PC-9 (cell line): ENCODE measurements at regions not wholly inside any gene's neighbourhood (a gene's known extent, or its start where the extent isn't known, plus 50 kb on each side); places are given as distances from the start of the nearest gene placed in this dataset.
A peak's percentile ranks its signal among the peaks of the same experiment; 100 is the strongest.

Source experiments
- BruUV-seq: library from RNA; stranded (reverse); fragments of 400-500 nt; replicated peaks from 2 replicates; lab custom pipeline; 2021; lab: Mats Ljungman, UMichigan
- CTCF ChIA-PET: fragments of 300-600 bp; sonication (Branson Sonifier 250); formaldehyde crosslinking; loops from one replicate; lab custom pipeline; 2022; ENCODE audit warnings: antibody characterized with exemption; lab: Charles Lee
- POLR2A ChIA-PET: fragments of 300-600 bp; sonication (Branson Sonifier 250); formaldehyde crosslinking; loops from one replicate; lab custom pipeline; 2022; ENCODE audit warnings: antibody characterized with exemption; ENCODE audit not compliant: unreplicated experiment; lab: Charles Lee
- DNase-seq, 2 experiments: peaks; one replicate each; pipeline versions ENCODE4 v3.0.0 to v3.0.0-alpha.2; 2015 to 2022; ENCODE audit warnings: mixed read lengths in 1 of 2
- H2AFZ ChIP-seq: fragments of 200-600 bp; sonication (generic); 2 replicates; pipeline ENCODE4 v1.8.1; 2017; ENCODE audit warnings: antibody characterized with exemption
- H3F3A ChIP-seq: fragments of 200-600 bp; sonication (generic); 2 replicates; pipeline ENCODE4 v1.8.1; 2017; ENCODE audit warnings: antibody characterized with exemption, mild to moderate bottlenecking, low read depth; ENCODE audit not compliant: insufficient read depth
- H3K27ac ChIP-seq: fragments of 200-600 bp; sonication (generic); 2 replicates; pipeline ENCODE4 v1.6.1; 2016; ENCODE audit warnings: mixed run types
- H3K27me3 ChIP-seq: fragments of 200-600 bp; sonication (generic); 2 replicates; pipeline ENCODE4 v1.6.1; 2016; ENCODE audit warnings: low read depth, mixed run types; ENCODE audit not compliant: insufficient read depth
- H3K36me3 ChIP-seq: fragments of 200-600 bp; sonication (generic); 2 replicates; pipeline ENCODE4 v1.6.1; 2016; ENCODE audit warnings: low read depth, mixed run types
- H3K4me1 ChIP-seq: fragments of 200-600 bp; sonication (generic); replicated peaks from 2 replicates; pipeline ENCODE4 v1.6.1; 2016; ENCODE audit warnings: mixed run types; ENCODE audit not compliant: insufficient read depth
- H3K4me2 ChIP-seq: fragments of 200-600 bp; sonication (generic); 2 replicates; pipeline ENCODE4 v1.6.1; 2017; ENCODE audit warnings: mixed run types
- H3K4me3 ChIP-seq: fragments of 200-600 bp; sonication (generic); 2 replicates; pipeline ENCODE4 v1.6.1; 2016; ENCODE audit warnings: mixed run types
- H3K79me2 ChIP-seq: fragments of 200-600 bp; sonication (generic); 2 replicates; pipeline ENCODE4 v1.6.1; 2017; ENCODE audit warnings: low read depth, mixed run types
- H3K9me2 ChIP-seq: fragments of 200-600 bp; sonication (generic); 2 replicates; pipeline ENCODE4 v1.8.1; 2017; ENCODE audit warnings: mild to moderate bottlenecking; ENCODE audit not compliant: insufficient read depth
- H3K9me3 ChIP-seq: fragments of 200-600 bp; sonication (generic); 2 replicates; pipeline ENCODE4 v1.8.1; 2016; ENCODE audit warnings: low read depth; ENCODE audit not compliant: insufficient read depth
- H4K20me1 ChIP-seq: fragments of 200-600 bp; sonication (generic); 2 replicates; pipeline ENCODE4 v1.8.1; 2017; ENCODE audit not compliant: insufficient read depth
- EZH2 ChIP-seq: fragments of 200-600 bp; sonication (generic); IDR thresholded peaks from 2 replicates; pipeline ENCODE4 v1.8.0; 2017; ENCODE audit warnings: antibody characterized with exemption, low read depth
- intact Hi-C: fragments of 100-400 bp; cut with micrococcal nuclease; formaldehyde crosslinking; loops from one replicate; pipeline ENCODE4 v1.10.0; 2022; ENCODE audit not compliant: unreplicated experiment
- TF ChIP-seq, protein P1 (sequence below): fragments of 200-600 bp; sonication (generic); conservative IDR thresholded peaks from 2 replicates; pipeline ENCODE4 v1.6.1; 2017; ENCODE audit warnings: mixed run types, antibody characterized with exemption, mild to moderate bottlenecking, moderate library complexity

- no peak for TF ChIP-seq EZH2
- TF ChIP-seq, protein P1, sequence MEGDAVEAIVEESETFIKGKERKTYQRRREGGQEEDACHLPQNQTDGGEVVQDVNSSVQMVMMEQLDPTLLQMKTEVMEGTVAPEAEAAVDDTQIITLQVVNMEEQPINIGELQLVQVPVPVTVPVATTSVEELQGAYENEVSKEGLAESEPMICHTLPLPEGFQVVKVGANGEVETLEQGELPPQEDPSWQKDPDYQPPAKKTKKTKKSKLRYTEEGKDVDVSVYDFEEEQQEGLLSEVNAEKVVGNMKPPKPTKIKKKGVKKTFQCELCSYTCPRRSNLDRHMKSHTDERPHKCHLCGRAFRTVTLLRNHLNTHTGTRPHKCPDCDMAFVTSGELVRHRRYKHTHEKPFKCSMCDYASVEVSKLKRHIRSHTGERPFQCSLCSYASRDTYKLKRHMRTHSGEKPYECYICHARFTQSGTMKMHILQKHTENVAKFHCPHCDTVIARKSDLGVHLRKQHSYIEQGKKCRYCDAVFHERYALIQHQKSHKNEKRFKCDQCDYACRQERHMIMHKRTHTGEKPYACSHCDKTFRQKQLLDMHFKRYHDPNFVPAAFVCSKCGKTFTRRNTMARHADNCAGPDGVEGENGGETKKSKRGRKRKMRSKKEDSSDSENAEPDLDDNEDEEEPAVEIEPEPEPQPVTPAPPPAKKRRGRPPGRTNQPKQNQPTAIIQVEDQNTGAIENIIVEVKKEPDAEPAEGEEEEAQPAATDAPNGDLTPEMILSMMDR, result peak; percentile 33; the same call in 1 of the 2 replicates
- Histone ChIP-seq H3K4me1 (peaks cover 48% of the 10 kb centered on the region), H3K27ac (peak overlapping the region; percentile 98), H3K9me2 (no peaks in the 10 kb centered on the region), H3K27me3 (no peaks in the 10 kb centered on the region), H2AFZ (peak overlapping the region; percentile 63), H3K79me2 (peaks cover 36% of the 10 kb centered on the region), H3K4me2 (peak overlapping the region; percentile 83), H3F3A (peaks cover 48% of the 10 kb centered on the region), H3K9me3 (no peaks in the 10 kb centered on the region), H3K4me3 (peak overlapping the region; percentile 52), H4K20me1 (no peaks in the 10 kb centered on the region), H3K36me3 (no peaks in the 10 kb centered on the region)
- TSS peak; percentile 90 for BruUV-seq
- DNase-seq, result peak; percentile 87 to 99
- ChIA-PET CTCF (interaction anchor here (0.7 kb wide), 2 partner anchors 17 to 44 kb away, joined by 4 to 7 read pairs; no protein-coding TSS in a partner anchor), POLR2A (interaction anchor here (0.5 to 1.4 kb wide), 19 partner anchors 11 to 633 kb away, joined by 3 to 34 read pairs (median 5); partner anchors contain the start of genes EZR and RSPH3)
- intact Hi-C loops, result loop anchor here (1.0 to 2.0 kb wide), 5 partner anchors 17 to 102 kb away; no protein-coding TSS in a partner anchor
Observed at GRCh38 chr6:158869826-158870648, 50.9 kb upstream of the EZR start.

DNA sequence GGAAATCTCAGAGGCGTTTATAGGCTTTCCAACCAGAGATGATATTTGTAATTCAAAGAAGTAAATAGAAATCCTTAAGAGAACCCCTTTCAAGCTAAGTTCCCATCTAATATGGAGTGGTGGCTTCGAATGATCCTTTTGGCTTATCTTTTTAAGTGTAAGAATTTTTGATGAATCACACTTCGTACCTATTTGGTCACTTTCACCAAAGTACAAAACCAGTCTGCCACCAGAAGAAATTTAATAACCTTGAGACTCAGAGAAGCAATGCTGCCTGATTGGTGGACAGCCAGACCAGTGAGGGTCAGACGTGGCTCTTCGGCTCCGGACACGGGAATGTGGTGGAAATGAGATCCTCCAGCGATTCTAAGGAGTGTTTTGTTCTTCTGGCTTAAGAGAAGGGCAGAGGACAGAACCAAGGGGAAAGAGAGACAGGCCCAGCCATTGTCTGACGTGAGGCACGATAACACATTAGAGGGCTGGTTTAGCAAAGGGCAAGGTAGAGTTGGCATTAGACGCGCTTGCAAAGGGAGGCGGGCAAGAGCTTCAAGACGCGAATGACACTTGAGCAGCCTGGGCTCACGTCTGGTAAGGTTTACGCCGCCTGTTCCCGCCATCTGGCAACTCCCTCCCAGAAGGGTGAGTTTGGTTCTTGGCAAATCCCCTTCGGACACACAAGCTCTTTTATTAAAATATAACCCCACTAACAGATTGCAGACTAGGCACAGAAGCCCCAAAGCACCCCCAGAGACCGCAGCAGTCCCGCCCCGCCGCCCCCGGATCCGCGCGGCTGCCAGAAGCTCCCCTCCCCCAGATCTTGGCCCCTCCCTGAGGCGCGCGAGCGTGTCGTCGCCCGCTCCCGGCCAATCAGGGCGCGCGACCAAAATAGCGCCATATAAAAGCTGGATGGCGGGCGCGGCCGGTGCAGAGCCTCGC lies 50.0 kb upstream of the EZR start:
- ChIA-PET CTCF (interaction anchor here (0.7 kb wide), 2 partner anchors 16 to 43 kb away, joined by 4 to 7 read pairs; no protein-coding TSS in a partner anchor), POLR2A (interaction anchor here (0.5 to 1.4 kb wide), 22 partner anchors 12 to 632 kb away, joined by 3 to 34 read pairs (median 6); partner anchors contain the start of genes EZR and RSPH3)
- Histone ChIP-seq H4K20me1 (no peaks in the 10 kb centered on the region), H3F3A (peaks cover 48% of the 10 kb centered on the region), H3K27ac (peak overlapping the region; percentile 98), H3K36me3 (no peaks in the 10 kb centered on the region), H3K4me1 (peaks cover 51% of the 10 kb centered on the region), H3K9me2 (no peaks in the 10 kb centered on the region), H3K4me3 (peak overlapping the region; percentile 53; the same call in 1 of the 2 replicates), H3K79me2 (peaks cover 36% of the 10 kb centered on the region), H3K9me3 (no peaks in the 10 kb centered on the region), H3K4me2 (peak overlapping the region; percentile 84), H3K27me3 (no peaks in the 10 kb centered on the region), H2AFZ (peak overlapping the region; percentile 2)
- intact Hi-C loops, result loop anchor here (1.0 to 2.0 kb wide), 5 partner anchors 16 to 103 kb away; no protein-coding TSS in a partner anchor
- no TSS peak for BruUV-seq
- TF ChIP-seq, protein P1, result no peak
- no peak for TF ChIP-seq EZH2
- peak; percentile 92 to 98 for DNase-seq
